Small intestine (tissue), 7 donors: ENCODE measurements at regions not wholly inside any gene's neighbourhood (a gene's known extent, or its start where the extent isn't known, plus 50 kb on each side); places are given as distances from the start of the nearest gene placed in this dataset.

Experiments used
- DNase-seq, 2 donors: peaks; one replicate each; pipeline versions ENCODE4 v3.0.0 to v3.0.0-alpha.2; 2013
- FAIRE-seq: peaks from 2 replicates; lab custom pipeline; 2012; peaks lifted over from hg19 to GRCh38; lab: Jason Lieb, UNC
- H3K27ac ChIP-seq, 3 donors: one replicate each; pipeline ENCODE4 v1.5.1; 2013; ENCODE audit warnings: low read length in 2 of 3, mild to moderate bottlenecking in 2 of 3, control low read depth in 1 of 3, inconsistent platforms in 1 of 3, low read depth in 1 of 3, moderate library complexity in 1 of 3
- H3K27me3 ChIP-seq, 3 donors: one replicate each; pipeline ENCODE4 v1.6.1; 2013; ENCODE audit warnings: low read length in 3 of 3, inconsistent platforms in 1 of 3; ENCODE audit not compliant: control insufficient read depth in 3 of 3, insufficient read depth in 3 of 3
- H3K36me3 ChIP-seq, 3 donors: one replicate each; pipeline ENCODE4 v1.6.1; 2013; ENCODE audit warnings: low read length in 3 of 3, inconsistent platforms in 1 of 3, low read depth in 1 of 3, mild to moderate bottlenecking in 1 of 3, moderate library complexity in 1 of 3; ENCODE audit not compliant: control insufficient read depth in 3 of 3, insufficient read depth in 2 of 3
- H3K4me1 ChIP-seq, 3 donors: one replicate each; pipeline ENCODE4 v1.6.1; 2013; ENCODE audit warnings: low read length in 2 of 3, inconsistent platforms in 1 of 3, low read depth in 1 of 3, mild to moderate bottlenecking in 1 of 3, moderate library complexity in 1 of 3; ENCODE audit not compliant: control insufficient read depth in 3 of 3, insufficient read depth in 2 of 3
- H3K4me3 ChIP-seq, 3 donors: one replicate each; pipeline ENCODE4 v1.5.1; 2013; ENCODE audit warnings: low read length in 3 of 3, control low read depth in 1 of 3, inconsistent platforms in 1 of 3, low read depth in 1 of 3, mild to moderate bottlenecking in 1 of 3, moderate library complexity in 1 of 3
- H3K9me3 ChIP-seq, 2 donors: one replicate each; pipeline ENCODE4 v1.6.1; 2013; ENCODE audit warnings: low read depth in 1 of 2, low read length in 1 of 2; ENCODE audit not compliant: control insufficient read depth in 2 of 2, insufficient read depth in 1 of 2
- WGBS, 3 donors: extraction: QIAGEN DNeasy Blood & Tissue Kit; methylation state at CpG; one replicate each; pipeline ENCODE4 v1.1.7; 2013; 5-methylcytosine and 5-hydroxymethylcytosine counted together
- donor health status: healthy with polysubstance abuse.
- donor health status: control.
- donor health status: control.
- donor health status: Bipolar disorder and iron deficiency.
- donor health status: healthy.

DNA sequence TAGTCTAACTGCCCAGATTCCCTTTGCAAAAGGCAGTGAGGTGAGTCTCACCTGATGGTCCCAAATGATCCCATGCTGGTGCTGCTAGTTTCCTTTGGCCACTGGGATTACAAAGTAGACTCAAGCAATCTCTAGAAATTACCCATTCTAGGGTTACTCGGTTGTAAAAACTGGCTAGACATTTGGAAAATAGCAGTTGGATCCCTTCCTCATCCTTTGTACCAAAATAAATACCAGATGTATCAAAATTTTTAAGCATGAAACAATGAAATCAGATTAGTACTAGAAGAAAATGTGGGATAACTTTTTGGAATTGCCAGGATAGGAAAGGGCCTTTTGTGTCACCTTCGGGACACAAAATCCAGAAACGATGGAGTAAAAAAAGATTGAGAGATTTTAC, 112.9 kb upstream of the TOP1 start:
- no peaks in the 10 kb centered on the region for H3K4me1 ChIP-seq
- FAIRE-seq (no peak), DNase-seq (no peak)
- no peaks in the 10 kb centered on the region for H3K27me3 ChIP-seq
- H3K4me3 ChIP-seq = no peak overlapping the region
- no peaks in the 10 kb centered on the region for H3K36me3 ChIP-seq
- 71 to 89% (median 85%) methylated on average over 3 of the region's 3 CpGs for WGBS, 3 donors
- no peak overlapping the region for H3K27ac ChIP-seq
- no peaks in the 10 kb centered on the region for H3K9me3 ChIP-seq

DNA sequence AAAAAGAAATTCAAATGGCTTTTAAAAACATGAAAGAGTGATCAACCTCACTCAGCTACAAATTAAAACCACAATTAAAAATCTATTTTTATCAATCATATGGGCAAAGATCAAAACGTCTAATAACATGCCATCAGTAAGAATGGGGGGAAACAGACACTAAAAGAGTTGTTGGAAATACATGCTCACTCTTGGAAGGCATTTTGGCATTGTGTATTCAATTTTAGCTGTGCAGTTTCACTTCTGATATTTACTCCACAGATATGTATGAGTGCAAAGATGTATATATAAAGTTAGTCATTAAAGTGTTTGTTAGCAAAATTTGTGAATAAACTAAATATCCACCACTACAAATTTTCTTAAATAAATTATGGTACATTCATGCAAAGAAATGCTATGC, 112.3 kb upstream of the TOP1 start:
- Histone ChIP-seq H3K27me3 (no peaks in the 10 kb centered on the region), H3K36me3 (no peaks in the 10 kb centered on the region), H3K4me3 (no peak overlapping the region), H3K4me1 (no peaks in the 10 kb centered on the region), H3K27ac (no peak overlapping the region), H3K9me3 (no peaks in the 10 kb centered on the region)
- 7 to 40% (median 31%) methylated on average over 1 of the region's 1 CpG for WGBS, 3 donors
- FAIRE-seq (no peak), DNase-seq (no peak)

DNA sequence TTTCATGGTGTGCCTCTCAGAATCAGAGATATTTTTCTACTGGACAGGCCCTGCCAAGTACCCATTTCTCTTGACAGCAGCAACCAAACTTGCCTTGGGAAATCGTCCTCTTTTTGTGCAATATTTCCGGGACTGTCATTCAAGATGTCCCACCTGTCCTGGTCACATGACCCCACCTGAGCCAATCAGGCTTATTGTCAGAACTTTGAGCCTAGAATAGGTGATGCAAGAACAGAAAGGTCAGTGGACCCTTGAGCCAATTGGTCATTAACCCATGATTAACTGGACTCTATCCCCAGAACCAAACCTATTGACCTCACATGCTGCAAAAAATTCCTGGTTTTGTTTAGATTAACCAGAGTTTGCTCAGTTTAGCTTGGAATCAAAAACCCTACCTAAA, 108.3 kb upstream of the TOP1 start:
- H3K4me3 ChIP-seq = no peak overlapping the region

DNA sequence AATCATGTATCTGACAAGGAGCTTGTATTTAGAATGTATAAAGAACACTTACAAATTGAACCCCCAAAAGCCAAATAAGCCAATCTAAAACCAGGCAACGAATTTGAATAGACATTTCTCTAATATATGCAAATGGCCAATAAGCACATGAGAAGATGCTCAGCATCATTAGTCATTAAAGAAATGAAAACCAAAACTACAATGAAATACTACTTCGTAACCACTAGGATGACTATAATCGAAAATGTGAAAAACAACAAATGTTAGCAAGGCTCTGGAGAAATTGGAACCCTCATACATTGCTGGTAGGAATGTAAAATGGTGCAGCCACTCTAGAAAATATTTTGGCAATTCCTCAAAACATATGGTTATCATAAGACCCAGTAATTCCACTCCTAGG, 105.8 kb upstream of the TOP1 start:
- H3K9me3 ChIP-seq = no peaks in the 10 kb centered on the region
- H3K27ac ChIP-seq = no peak overlapping the region
- H3K27me3 ChIP-seq = peaks cover 0 to 3% (median 0%) of the 10 kb centered on the region in 3 donors
- no peak for DNase-seq
- no peaks in the 10 kb centered on the region for H3K4me1 ChIP-seq
- 54 to 70% (median 56%) methylated on average over 3 of the region's 3 CpGs for WGBS, 3 donors
- no peak overlapping the region for H3K4me3 ChIP-seq
- FAIRE-seq = no peak
- no peaks in the 10 kb centered on the region for H3K36me3 ChIP-seq

More for the DNA sequence above, 108.3 kb upstream of the TOP1 start:
- Histone ChIP-seq H3K27ac (no peak overlapping the region), H3K27me3 (no peaks in the 10 kb centered on the region), H3K36me3 (no peaks in the 10 kb centered on the region), H3K4me1 (no peaks in the 10 kb centered on the region), H3K9me3 (no peaks in the 10 kb centered on the region)
- DNase-seq (no peak), FAIRE-seq (no peak)
- WGBS, 3 donors = 60 to 78% (median 71%) methylated on average over 2 of the region's 2 CpGs

DNA sequence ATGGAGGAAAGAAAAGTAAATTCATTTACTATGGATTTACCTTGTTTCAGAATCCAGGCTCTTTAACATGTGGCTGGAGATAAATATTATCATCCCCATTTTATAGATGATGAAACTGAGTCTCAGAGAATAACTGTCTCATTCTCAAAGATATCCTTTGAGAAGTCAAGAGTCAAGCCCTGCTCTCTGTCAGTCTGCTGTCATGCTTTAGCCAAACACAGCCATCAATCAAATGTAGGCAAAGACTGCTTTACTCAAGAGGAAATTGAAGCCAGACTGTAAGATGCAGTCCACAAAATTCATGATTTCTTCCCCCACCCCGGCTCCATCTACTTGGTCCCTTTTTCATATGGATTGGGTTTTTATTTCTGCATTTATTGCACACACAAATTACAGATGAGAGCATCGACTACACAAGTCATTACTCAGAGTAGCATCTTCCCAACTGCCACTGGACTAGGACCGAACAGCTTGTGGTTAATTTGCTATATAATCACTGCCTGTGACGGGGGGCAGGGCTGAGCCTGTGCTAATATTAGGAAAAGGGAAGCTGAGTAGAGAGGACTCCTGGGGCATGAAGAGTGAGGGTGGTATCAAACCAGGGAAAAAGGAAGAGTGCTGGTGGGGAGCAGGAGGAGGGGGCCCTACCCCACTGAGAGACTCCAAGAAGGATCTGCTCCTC, 102.7 kb upstream of the TOP1 start:
- H3K27ac ChIP-seq = no peak overlapping the region
- no peaks in the 10 kb centered on the region for H3K9me3 ChIP-seq
- no peaks in the 10 kb centered on the region for H3K36me3 ChIP-seq
- peaks cover 0 to 3% (median 0%) of the 10 kb centered on the region in 3 donors for H3K27me3 ChIP-seq
- DNase-seq (no peak), FAIRE-seq (no peak)
- 54 to 67% (median 59%) methylated on average over 4 of the region's 4 CpGs for WGBS, 3 donors
- H3K4me3 ChIP-seq = no peak overlapping the region
- H3K4me1 ChIP-seq = no peaks in the 10 kb centered on the region

DNA sequence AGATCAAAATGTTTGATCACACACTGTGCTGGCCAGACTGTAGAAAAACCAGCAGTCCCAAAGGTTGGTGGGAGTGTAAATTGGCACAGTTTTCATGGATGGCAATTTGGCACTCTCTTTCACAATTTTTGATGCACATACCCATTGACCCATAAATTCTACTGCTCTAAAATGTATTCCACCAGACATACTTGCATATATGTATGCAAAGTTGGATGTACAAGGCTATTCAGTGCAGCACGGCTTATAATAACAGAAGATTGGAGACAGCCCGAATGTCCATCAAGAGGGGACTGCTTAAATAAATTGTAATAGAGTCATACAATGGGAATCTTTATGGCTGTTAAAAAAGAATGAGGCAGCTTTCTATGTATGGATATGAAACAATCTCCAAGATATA, 101.7 kb upstream of the TOP1 start:
- Histone ChIP-seq H3K4me3 (no peak overlapping the region), H3K27me3 (peaks cover 0 to 3% (median 0%) of the 10 kb centered on the region in 3 donors), H3K36me3 (no peaks in the 10 kb centered on the region), H3K9me3 (no peaks in the 10 kb centered on the region), H3K4me1 (no peaks in the 10 kb centered on the region), H3K27ac (no peak overlapping the region)
- FAIRE-seq (no peak), DNase-seq (no peak)
- WGBS, 3 donors = 84 to 90% (median 85%) methylated on average over 2 of the region's 2 CpGs

DNA sequence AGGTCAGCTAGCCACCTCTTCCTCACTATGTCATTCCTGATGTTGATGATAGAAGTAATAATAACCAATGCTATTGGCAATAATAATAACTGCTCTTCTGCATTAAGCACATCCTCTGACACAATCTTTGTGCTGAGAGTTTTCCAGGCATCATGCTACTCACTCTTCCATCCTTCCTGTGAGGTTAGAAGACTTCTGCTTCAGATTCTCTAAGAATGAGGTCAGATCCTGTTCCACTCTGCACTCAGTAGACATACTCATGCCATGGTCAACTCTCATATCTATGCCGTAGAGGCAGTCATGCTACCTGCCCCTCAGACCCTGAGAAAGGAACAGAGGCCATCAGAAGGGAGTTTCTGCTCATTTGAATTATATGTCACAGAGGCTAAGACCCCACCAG, 98.1 kb upstream of the TOP1 start:
- no peaks in the 10 kb centered on the region for H3K4me1 ChIP-seq
- 33 to 85% (median 83%) methylated on average over 1 of the region's 1 CpG for WGBS, 3 donors
- DNase-seq (no peak), FAIRE-seq (no peak)
- no peak overlapping the region for H3K27ac ChIP-seq
- peaks cover 0 to 3% (median 0%) of the 10 kb centered on the region in 3 donors for H3K27me3 ChIP-seq
- H3K36me3 ChIP-seq = no peaks in the 10 kb centered on the region
- no peak overlapping the region for H3K4me3 ChIP-seq
- H3K9me3 ChIP-seq = no peaks in the 10 kb centered on the region

DNA sequence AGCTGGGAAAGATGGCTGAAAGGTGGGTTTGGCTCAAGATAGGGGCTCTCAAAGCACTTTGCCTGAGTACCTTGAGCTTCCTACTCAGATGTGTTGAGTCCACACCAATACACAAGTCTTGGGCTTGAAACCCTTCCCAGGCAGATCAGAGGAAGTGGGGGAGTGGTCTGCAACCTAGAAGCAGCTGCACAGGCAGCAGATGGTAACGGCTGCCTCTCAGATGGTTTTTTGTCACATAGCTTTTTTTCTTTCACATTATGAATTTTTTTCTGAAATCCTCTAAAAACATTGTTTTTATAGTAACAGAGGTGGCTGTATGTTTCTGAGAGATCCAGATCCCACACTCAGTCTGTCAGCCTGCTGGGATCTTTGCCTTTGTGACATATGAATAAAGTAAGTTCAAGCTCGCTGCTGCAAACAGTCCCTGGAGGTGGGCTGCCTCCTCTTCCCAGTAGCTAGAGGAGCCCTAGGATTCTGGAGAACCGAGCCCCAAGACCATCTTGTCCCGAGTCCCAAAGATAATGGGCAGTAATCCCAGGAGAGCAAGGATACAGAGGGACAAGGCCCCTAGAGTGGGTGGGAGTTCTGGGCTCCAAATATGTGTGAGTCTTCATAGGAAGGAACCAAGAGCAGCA, 97.1 kb upstream of the TOP1 start:
- FAIRE-seq = no peak
- Histone ChIP-seq H3K4me1 (no peaks in the 10 kb centered on the region), H3K27me3 (no peaks in the 10 kb centered on the region), H3K27ac (no peak overlapping the region), H3K4me3 (no peak overlapping the region), H3K9me3 (no peaks in the 10 kb centered on the region), H3K36me3 (no peaks in the 10 kb centered on the region)
- DNase-seq = no peak
- WGBS, 3 donors = 50 to 63% (median 54%) methylated on average over 4 of the region's 4 CpGs
